ENCODE measurements at regions not wholly inside any gene's neighbourhood (a gene's known extent, or its start where the extent isn't known, plus 50 kb on each side); places are given as distances from the start of the nearest gene placed in this dataset.

GRCh38 chr7:84941936-84942335 lies 244.9 kb downstream of the SEMA3D start:
- no peak for TF ChIP-seq CTCF (IDR thresholded peaks at IDR 0.05; ENCODE audit: poor library complexity)
- TF ChIP-seq EZH2 (IDR thresholded peaks at IDR 0.05; ENCODE audit: borderline replicate concordance): no peak
